ENCODE measurements at regions not wholly inside any gene's neighbourhood (a gene's known extent, or its start where the extent isn't known, plus 50 kb on each side); places are given as distances from the start of the nearest gene placed in this dataset.

DNA sequence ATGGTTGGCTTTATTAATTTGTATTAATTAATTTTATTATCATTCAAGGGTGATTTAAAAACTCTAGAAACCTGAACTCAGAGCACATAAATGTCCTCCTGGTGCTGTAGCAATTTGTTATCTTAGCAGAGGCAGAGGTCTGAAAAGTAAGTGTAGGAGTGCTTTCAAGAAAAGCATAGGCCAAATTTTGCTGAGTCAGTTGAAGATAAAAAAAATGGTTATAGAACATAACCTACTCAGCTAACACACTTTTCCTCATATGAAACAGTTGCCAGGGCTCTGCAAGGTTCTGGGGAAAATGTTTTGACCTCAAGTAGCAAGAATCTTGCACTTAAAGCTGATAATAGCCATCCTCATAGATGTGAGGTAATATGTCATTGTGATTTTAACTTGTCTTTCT, 53.5 kb upstream of the CHODL start:
- no peak for DNase-seq (ENCODE audit: extremely low read depth in 1 of 2, low read depth in 1 of 2)

DNA sequence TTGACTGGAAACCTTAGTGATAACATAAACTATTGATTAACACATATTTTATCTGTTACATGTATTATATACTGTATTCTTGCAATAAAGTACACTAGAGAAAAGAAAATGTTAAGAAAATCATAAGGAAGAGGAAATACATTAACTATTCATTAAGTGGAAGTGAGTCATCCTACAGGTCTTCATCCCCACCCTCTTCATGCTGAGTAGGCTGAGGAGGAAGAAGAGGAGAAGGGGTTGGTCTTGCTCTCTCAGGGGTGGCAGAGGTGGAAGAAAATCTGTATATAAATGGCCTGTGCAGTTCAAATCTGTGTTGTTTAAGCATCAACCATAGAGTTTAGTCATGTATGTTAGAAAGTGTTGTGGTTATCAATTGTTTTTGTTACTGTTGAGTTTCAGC, 66.1 kb upstream of the CHODL start:
- DNase-seq (ENCODE audit: extremely low read depth in 1 of 2, low read depth in 1 of 2): no peak

DNA sequence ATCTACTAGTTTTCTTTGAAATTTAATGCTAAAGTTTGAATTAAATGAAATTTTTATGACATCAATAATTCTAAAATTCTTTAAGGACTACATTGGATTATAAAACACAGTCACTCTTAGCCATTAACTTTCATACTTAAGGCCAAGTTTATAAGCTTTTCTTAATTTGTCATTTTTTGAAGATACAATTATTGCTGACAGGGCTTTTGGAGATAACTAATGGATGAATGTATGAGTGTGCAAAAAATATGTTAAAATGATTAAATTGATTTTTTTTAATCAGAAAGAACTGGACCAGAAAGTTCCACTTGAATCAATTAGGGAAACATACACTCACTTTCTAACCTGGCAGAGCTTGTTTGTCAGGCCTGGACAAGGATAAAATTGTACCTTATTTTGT, 70.3 kb upstream of the CHODL start:
- DNase-seq (ENCODE audit: extremely low read depth in 1 of 2, low read depth in 1 of 2): no peak

DNA sequence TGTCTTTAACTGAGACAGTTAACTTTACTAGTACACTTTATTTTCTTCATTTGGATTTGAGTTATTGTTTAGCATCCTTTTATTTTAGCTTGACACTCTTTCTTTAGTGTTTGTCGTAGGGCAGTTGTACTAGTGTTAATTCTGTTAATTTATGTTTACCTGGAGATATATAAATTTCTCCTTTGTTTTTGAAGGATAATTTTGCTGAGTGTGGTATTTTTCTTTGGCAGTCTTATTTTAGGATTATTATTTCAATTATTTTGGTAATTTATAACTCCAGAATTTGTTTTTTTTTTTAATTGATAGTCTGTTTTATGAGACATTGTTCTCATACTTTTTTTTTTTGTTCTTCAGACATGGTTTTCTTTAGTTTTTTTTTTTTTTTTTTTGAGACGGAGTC, 73.8 kb upstream of the CHODL start:
- DNase-seq (ENCODE audit: extremely low read depth in 1 of 2, low read depth in 1 of 2): no peak

DNA sequence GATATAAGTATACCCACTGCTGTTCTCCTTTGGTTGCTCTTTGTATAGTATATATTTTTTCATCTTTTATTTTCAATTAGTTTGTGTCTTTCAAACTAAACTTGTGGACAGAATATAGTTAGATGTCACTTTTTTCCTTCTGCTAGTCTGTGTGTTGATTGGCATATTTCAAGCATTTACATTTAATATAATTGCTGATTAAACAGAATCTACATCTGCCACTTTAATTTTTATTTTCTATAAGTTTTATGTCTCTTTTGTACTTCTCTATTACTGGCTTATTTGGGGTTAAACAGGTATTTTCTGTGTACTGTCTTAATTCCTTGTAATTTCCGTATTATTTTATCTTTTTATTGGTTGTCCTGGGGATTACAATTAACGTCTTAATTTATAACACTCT, 74.4 kb upstream of the CHODL start:
- no peak for DNase-seq (ENCODE audit: extremely low read depth in 1 of 2, low read depth in 1 of 2)

DNA sequence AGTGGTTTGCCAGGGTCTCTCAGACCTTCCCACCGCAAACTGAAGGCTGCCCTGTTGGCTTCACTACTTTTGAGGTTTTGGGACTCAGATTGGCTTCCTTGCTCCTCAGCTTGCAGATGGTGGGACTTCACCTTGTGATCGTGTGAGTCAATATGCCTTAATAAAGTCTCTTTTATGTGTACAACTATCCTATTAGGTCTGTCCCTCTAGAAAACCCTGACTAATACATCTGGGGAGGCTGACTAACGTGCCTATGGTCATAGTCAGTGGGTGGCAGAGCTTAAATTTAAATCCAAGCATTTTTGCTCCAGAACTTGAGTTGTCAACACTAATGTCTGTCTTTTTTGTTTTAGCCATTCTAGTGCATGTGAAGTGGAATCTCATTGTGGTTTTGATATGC, 76.5 kb upstream of the CHODL start:
- no peak for DNase-seq (ENCODE audit: extremely low read depth in 1 of 2, low read depth in 1 of 2)

DNA sequence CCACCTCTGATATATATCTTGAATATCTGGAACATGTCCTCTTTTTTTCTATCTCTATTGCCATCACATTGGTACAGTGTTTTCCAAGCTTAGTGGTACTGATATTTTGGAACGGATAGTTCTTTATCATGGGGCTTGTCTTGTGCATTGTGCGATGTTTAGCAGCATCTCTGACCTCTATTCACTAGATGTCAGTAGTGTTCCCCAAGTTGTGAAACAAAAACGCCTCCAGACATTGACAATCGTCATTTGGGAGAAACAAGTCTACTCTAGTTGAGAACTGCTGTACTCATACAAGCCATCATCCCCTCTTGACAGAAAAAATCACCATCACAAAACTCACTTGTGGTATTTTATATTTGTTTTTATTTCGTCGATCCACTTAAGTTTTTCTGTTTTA, 79.7 kb upstream of the CHODL start:
- no peak for DNase-seq (ENCODE audit: extremely low read depth in 1 of 2, low read depth in 1 of 2)

DNA sequence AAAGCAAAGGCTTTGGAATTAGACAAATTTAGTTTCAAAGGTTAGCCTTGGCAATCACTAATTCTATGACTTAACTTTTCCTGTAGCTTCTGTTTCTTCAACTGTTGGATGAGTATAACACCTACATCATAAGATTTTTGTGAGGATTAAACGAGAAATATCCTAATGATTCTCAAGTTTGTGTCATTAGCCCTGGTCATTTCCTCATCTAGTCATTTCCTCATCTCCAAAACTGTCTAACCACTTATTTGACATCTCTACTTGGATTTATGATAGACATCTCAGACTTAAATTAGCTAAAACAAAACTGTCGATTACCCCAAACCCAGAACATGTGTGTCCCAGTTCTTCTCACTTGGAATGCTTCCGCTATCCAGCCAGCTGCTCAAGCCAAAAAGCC, 80.2 kb upstream of the CHODL start:
- no peak for DNase-seq (ENCODE audit: extremely low read depth in 1 of 2, low read depth in 1 of 2)

DNA sequence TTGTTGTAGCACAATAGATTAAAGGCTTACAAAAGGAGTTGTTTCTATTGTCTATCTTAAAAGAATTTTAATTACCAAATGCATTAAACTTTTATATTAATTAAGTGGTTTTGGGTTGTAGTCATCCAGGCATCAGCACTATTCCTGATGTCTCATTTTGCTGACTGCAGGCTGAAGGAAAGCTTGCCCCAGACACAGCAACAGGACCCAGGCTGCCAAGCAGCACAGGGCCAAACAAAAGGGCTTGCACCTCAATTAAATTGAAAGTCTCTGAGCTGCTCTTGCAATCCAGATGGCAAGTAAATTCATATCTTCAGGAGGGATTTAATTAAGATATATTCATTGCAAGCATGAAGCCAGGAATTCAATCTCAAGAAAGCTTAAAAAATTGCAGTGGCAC, 80.7 kb upstream of the CHODL start:
- DNase-seq (ENCODE audit: extremely low read depth in 1 of 2, low read depth in 1 of 2): no peak

DNA sequence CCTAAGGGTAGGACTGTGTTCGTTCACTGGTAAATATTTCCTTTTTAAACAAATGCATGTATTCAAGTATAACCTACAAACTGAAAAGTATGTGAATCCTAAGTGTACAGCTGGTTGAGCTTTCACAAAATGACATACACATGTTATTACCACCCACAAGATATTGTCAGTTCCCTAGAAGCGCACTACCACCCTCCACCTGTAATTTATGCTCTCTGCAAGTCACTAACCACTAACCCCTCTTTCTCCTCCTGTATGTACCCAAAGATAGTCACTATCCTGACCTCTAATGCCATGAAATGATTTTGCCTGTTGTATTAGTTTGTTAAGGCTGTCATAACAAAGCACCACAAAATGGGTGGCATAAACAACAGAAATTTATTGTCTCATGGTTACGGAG, 82.8 kb upstream of the CHODL start:
- no peak for DNase-seq (ENCODE audit: extremely low read depth in 1 of 2, low read depth in 1 of 2)

DNA sequence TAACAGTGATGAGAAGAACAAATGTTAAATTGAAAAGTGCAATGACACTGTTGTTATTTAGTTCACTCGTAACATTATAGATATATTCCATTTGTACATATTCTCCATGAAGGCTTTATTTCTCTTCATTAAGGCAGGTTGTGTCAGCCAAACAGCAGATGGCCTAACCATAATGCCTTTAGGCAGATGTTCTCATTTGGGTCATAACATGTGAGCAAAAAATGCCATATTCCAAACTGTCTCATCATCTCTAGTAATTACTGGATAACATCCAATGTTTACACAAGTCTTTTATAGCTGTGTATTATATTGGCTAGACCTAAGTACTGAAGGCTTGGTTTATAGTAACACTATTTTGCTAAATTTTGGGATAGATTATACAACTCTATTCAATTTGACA, 87.2 kb upstream of the CHODL start:
- no peak for DNase-seq (ENCODE audit: extremely low read depth in 1 of 2, low read depth in 1 of 2)

DNA sequence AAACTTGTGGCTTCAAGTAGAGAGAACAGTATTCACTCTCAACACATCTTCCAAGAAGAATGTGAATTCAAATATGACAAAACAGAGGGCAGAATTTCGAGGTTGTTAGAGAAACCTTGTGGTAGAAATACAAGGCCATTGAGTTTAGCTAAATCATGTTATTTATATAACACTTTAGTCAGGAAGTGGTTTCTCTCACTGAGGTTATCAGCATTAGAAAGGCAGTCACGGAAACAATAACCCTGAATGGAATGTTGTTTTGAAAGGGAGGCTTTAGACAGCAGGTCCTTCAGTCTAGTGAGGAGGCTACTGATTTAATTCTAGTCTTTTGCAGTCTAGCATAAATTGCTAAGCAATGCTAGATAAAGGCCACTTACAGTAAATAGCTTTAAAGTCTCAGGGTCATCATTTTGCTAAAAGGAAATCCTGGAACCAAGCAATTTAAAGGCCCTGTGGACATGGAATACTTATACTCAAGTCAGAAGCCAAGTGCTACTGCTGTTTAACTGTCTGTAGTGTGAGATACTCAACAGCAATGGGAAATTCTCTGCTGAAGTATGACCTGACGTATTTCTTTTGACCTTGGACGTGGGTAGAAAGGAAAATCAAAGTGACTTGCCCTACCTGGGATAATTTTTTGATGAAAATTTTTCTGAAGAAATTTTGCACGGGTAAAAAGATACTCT, 89.0 kb upstream of the CHODL start:
- no peak for DNase-seq (ENCODE audit: extremely low read depth in 1 of 2, low read depth in 1 of 2)

DNA sequence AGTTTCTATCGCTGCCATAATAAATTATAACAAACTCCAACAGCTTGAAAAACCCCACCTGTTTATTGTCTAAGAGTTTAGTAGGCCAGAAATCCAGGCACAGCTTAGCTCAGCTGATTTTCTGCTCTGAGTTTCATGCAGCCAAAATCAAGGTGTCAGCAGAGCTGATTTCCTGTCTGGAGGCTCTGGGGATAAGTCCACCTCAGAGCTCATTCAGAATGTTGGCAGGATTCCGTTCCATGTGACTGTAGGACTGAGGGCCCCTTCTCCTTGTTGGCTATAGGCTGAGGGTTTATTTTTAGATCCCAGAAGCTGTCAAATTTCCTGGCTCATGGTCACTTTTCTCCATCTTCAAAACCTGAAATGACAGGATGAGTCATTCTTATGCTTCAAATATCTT, 91.6 kb upstream of the CHODL start:
- no peak for DNase-seq (ENCODE audit: extremely low read depth in 1 of 2, low read depth in 1 of 2)

DNA sequence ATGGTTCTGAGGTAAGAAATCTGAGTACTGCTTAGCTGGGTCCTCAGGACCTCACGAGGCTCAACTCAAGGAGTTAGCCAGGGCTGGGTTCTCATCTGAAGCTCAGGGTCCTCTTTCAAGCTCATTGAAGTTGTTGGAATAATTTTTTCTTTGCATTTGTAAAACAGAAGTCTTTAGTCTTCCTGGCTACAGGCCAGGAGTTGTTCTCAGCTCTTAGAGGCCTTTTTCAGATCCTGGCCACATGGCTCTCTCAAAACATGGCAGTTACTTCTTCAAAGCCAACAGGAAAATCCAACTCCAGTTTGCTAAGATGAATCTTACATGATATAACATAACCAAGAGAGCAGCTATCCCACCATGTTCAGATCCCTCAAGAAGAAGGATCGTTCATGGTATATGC, 92.3 kb upstream of the CHODL start:
- DNase-seq (ENCODE audit: extremely low read depth in 1 of 2, low read depth in 1 of 2): no peak

DNA sequence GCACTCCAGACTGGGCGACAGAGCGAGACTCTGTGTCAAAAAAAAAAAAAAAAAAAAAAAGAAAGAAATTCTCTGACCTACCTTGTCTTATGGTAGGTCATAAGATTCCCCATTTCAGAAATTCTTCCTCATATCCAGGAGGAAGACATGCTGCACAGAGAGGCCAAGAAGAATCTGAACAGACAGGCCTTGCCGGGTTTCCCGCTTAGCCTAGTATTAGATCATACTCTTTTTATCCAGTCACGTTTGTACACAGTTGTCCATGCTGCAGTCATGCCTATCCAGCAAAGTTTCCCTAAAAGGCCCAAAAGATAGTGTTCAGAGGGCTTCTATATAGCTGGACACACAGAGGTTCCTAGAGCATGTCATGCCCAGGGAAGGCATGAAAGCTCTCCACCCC, 93.6 kb upstream of the CHODL start:
- DNase-seq (ENCODE audit: extremely low read depth in 1 of 2, low read depth in 1 of 2): no peak

DNA sequence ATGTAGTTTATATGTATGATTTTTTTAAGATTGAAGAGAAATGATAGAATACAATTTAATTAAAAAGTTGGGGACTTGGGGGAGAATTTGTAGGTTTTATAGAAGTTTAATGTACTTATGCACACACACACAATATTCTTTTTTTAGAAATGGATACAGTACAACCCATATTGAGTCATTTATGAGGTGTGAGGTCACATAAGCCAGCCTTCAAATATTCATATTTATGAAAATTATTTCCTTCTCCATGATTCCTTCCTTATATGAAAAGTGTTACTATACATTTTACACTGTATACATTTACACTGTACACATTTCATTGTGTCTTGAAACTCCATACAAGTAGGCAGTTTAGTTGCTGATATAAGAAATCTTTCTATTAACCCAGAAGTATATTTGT, 96.2 kb upstream of the CHODL start:
- DNase-seq (ENCODE audit: extremely low read depth in 1 of 2, low read depth in 1 of 2): no peak

DNA sequence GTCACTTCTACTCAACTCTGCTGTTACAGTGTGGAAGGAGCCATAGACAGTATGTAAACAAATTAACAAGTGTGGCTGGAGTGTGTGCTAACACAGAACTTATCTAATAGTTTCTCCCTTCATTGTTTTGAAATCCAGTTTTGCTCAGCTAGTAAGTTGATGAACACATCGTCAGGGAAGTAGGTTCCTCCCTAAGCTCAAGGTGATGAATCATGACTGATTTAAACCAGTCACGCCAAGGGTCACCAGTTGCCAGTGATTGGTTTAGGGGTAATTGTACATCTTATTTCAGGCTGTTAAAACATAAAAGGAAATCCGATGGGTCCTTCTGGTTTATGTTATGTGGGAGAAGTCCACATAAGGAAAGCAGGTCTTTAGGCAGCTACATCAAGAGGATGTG, 97.0 kb upstream of the CHODL start:
- DNase-seq (ENCODE audit: extremely low read depth in 1 of 2, low read depth in 1 of 2): no peak

DNA sequence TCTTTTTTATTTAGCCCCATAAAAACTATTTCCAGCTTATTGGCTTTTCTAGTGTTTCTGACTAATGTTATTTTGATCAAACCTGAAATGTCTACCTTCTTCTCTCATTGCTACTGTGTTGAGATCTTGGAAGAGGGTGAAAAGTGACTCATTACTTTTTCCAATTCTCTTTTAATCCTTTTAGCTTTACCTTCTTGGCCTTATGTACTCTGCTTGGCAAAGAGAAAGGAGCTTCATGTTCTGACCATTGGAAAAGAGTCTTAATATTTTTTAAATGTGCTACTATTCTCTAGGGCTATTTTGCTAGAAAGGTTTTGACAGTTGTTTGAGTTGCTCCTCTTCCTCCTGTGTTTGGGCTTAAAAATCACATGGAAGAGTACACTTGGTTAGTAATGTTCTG, 97.8 kb upstream of the CHODL start:
- no peak for DNase-seq (ENCODE audit: extremely low read depth in 1 of 2, low read depth in 1 of 2)

DNA sequence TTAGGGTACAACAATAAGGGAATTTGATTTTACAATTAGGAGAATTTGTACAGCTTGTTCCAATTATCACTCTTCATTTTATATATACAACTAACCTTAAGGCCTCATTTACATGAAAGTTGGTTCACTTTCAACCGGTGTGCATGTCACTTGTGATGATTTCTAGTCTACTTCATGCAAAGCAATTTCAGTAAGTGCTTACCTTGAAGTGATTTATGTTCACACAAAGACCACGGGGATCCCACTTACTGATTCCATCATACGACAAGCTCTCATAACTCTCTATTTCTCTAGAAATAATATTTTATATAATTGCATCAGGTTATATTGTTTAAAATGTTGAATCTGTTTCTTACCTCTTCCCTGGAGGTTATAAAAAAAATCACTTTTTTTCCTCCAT, 100.3 kb upstream of the CHODL start:
- no peak for DNase-seq (ENCODE audit: extremely low read depth in 1 of 2, low read depth in 1 of 2)

DNA sequence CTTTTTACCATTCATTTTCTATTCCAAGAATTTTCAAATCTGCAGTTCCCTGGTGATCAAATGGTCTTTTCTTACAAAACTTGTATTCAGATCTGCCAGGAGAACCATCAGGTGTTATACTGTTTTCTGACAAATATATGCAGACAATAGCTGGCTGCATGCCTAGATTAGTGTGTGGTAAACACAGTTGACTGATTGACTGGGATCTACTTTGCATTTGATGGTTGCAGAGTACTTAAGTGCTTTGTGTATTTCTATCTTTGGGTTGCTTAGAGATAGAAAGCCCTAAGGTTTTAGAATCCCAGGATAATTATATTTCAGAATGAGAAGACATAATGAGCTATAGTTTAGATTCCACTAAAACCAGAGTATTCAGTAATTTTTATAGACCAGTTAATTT, 102.0 kb upstream of the CHODL start:
- DNase-seq (ENCODE audit: extremely low read depth in 1 of 2, low read depth in 1 of 2): no peak

DNA sequence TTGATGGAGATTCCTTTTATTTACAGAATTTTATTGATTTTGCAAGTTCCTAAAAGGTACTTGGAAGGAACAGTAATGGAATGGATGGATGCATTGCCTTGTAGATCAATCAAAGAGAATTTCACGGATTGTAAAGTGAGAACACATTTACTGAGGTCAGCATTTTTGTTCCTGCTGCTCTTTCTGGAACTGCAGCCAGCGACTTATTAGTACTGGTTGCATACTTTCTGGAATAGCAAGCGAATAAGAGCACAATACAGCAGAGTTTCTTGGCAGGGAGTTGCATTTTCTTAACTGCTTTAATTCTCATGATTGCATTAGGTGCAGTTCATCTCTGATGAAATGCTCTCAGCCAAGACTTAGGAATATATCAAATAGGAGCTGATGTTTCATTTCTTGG, 106.1 kb upstream of the CHODL start:
- DNase-seq (ENCODE audit: extremely low read depth in 1 of 2, low read depth in 1 of 2): no peak

DNA sequence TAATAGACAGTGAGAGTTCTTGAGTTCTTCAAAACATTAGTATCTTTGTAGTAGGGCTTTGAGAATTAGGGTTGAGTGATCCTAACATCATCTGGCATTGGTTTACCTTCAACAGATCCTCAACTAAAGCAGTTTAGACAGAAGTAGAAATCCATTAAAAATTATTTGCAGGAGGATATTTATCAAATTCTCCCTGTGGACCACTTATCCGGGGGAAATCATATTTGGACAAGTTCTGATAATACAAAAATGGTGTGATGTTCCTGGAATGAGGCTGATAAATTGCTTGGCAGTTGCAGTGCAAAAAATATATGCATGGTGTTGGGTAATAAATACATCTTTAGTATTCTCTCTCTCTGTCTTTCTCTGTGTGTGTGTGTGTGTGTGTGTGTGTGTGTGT, 115.1 kb upstream of the CHODL start:
- no peak for DNase-seq (ENCODE audit: extremely low read depth in 1 of 2, low read depth in 1 of 2)

DNA sequence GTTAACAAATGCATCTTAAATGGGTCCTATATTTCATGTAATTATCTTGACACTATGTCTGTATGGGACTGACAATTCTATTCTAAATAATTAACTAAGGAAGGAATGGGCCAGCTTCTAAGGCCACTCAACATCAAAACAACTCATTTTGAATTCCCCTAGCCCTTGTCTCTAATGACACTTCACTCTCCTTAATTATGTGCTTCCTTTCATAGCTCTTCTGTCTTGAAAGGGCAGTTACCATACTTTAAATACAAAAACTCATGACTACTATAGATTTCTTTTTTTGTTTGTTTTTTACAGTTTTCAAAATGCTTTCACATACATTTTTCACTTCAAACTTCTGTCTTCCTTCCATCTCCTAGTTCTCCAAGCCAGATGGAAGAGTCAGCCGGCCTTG, 126.1 kb upstream of the CHODL start:
- DNase-seq (ENCODE audit: extremely low read depth in 1 of 2, low read depth in 1 of 2): no peak

DNA sequence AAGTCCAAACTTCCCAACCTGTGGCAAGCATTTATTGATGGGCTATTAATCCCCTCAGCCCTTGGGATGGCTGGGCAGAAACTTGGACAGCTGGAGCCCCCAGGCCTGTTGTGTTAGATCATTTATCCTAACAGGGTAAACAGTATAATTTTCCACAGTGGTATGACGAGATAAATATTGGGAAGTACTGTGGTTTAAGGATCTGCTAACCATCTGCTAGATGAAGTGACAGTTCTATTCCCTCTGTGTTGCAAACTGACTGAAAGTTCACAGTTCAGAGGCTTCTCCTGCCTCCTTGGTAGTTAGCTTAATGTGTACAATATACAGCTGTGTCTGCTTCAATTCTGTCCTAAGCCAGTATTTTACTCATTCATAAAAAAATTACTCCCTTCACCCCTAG, 127.5 kb upstream of the CHODL start:
- DNase-seq (ENCODE audit: extremely low read depth in 1 of 2, low read depth in 1 of 2): no peak
